ENCODE measurements at regions not wholly inside any gene's neighbourhood (a gene's known extent, or its start where the extent isn't known, plus 50 kb on each side); places are given as distances from the start of the nearest gene placed in this dataset.

DNA sequence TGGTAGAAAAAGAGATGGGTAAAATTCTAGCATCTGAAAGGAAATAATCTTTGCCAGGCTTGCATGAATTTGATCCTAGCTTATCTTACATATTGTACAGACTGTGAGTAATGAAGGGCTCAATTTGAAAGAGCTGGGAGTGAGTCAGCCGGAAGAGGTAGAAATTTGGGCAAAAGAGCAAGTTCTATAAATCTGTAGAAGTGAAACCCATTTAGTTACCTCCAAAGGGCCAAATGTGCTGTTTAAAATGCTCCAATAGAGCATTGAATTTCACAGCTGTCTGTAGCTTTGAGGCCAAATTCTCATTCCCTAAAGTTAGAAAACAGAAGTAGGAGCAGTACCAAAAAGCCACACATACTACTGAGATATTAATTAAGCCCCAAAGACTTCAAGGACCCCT, 466.1 kb downstream of the BTBD3 start:
- H3K4me3 ChIP-seq (ENCODE audit: low read depth in 1 of 3, low read length in 3 of 3), result no peak overlapping the region
- DNase-seq (ENCODE audit: low spot score), result no peak
- no peak overlapping the region for H3K9ac ChIP-seq (ENCODE audit: low read depth in 1 of 2, low read length in 2 of 2)
- no peaks in the 10 kb centered on the region for H3K9me3 ChIP-seq (ENCODE audit: control insufficient read depth in 4 of 4, low read length in 3 of 4)
- H3K36me3 ChIP-seq (ENCODE audit: control insufficient read depth in 4 of 4, insufficient read depth in 3 of 4, low read depth in 1 of 4, low read length in 3 of 4), result no peaks in the 10 kb centered on the region
- TF ChIP-seq YY1 (IDR thresholded peaks at IDR 0.05) (no peak), RXRA (IDR thresholded peaks at IDR 0.05) (no peak), SP1 (IDR thresholded peaks at IDR 0.05) (no peak), FOXA1 (IDR thresholded peaks at IDR 0.05) (no peak), NR2F2 (IDR thresholded peaks at IDR 0.05) (no peak), HNF4A (conservative IDR thresholded peaks at IDR 0.05) (no peak)
- TF ChIP-seq, protein P1, sequence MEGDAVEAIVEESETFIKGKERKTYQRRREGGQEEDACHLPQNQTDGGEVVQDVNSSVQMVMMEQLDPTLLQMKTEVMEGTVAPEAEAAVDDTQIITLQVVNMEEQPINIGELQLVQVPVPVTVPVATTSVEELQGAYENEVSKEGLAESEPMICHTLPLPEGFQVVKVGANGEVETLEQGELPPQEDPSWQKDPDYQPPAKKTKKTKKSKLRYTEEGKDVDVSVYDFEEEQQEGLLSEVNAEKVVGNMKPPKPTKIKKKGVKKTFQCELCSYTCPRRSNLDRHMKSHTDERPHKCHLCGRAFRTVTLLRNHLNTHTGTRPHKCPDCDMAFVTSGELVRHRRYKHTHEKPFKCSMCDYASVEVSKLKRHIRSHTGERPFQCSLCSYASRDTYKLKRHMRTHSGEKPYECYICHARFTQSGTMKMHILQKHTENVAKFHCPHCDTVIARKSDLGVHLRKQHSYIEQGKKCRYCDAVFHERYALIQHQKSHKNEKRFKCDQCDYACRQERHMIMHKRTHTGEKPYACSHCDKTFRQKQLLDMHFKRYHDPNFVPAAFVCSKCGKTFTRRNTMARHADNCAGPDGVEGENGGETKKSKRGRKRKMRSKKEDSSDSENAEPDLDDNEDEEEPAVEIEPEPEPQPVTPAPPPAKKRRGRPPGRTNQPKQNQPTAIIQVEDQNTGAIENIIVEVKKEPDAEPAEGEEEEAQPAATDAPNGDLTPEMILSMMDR (IDR thresholded peaks at IDR 0.05; ENCODE audit: low read depth, low read length, missing input control), result no peak
- TF ChIP-seq, protein P2, sequence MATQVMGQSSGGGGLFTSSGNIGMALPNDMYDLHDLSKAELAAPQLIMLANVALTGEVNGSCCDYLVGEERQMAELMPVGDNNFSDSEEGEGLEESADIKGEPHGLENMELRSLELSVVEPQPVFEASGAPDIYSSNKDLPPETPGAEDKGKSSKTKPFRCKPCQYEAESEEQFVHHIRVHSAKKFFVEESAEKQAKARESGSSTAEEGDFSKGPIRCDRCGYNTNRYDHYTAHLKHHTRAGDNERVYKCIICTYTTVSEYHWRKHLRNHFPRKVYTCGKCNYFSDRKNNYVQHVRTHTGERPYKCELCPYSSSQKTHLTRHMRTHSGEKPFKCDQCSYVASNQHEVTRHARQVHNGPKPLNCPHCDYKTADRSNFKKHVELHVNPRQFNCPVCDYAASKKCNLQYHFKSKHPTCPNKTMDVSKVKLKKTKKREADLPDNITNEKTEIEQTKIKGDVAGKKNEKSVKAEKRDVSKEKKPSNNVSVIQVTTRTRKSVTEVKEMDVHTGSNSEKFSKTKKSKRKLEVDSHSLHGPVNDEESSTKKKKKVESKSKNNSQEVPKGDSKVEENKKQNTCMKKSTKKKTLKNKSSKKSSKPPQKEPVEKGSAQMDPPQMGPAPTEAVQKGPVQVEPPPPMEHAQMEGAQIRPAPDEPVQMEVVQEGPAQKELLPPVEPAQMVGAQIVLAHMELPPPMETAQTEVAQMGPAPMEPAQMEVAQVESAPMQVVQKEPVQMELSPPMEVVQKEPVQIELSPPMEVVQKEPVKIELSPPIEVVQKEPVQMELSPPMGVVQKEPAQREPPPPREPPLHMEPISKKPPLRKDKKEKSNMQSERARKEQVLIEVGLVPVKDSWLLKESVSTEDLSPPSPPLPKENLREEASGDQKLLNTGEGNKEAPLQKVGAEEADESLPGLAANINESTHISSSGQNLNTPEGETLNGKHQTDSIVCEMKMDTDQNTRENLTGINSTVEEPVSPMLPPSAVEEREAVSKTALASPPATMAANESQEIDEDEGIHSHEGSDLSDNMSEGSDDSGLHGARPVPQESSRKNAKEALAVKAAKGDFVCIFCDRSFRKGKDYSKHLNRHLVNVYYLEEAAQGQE (IDR thresholded peaks at IDR 0.05), result no peak
- TF ChIP-seq, protein P3, sequence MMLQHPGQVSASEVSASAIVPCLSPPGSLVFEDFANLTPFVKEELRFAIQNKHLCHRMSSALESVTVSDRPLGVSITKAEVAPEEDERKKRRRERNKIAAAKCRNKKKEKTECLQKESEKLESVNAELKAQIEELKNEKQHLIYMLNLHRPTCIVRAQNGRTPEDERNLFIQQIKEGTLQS (IDR thresholded peaks at IDR 0.05), result no peak
- peaks cover 0 to 2% (median 0%) of the 10 kb centered on the region in 4 donors for H3K27me3 ChIP-seq (ENCODE audit: control insufficient read depth in 4 of 4, insufficient read depth in 4 of 4, low read length in 3 of 4)
- 70% methylated on average over 1 of the region's 1 CpG for WGBS
- no peak overlapping the region for H3K27ac ChIP-seq (ENCODE audit: low read depth in 1 of 2, low read length in 2 of 2)
- no peaks in the 10 kb centered on the region for H3K4me1 ChIP-seq (ENCODE audit: control insufficient read depth in 4 of 4, insufficient read depth in 4 of 4, low read length in 3 of 4)

DNA sequence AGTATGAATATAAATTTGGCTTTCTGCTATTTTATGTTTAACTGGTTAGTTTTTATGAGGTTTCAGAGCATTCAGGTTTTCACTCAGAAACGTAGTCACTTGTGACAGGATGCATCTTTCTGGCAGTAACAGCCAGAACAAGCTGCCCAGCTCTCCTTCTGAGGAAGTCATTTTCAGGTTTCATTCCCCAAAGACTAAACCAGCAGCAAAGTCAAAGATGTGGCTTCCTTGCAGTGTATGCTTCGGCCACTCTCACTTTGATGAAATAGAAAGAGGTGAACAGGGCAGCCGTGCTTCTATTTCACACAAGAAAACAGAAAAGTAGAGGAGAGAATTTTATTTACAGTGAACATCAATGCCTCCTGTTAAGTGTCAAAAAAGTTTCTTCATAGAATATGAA, 469.1 kb downstream of the BTBD3 start:
- Histone ChIP-seq H3K9ac (ENCODE audit: low read depth in 1 of 2, low read length in 2 of 2) (no peak overlapping the region), H3K36me3 (ENCODE audit: control insufficient read depth in 4 of 4, insufficient read depth in 3 of 4, low read depth in 1 of 4, low read length in 3 of 4) (no peaks in the 10 kb centered on the region), H3K9me3 (ENCODE audit: control insufficient read depth in 4 of 4, low read length in 3 of 4) (no peaks in the 10 kb centered on the region), H3K4me3 (ENCODE audit: low read depth in 1 of 3, low read length in 3 of 3) (no peak overlapping the region), H3K27ac (ENCODE audit: low read depth in 1 of 2, low read length in 2 of 2) (no peak overlapping the region), H3K4me1 (ENCODE audit: control insufficient read depth in 4 of 4, insufficient read depth in 4 of 4, low read length in 3 of 4) (no peaks in the 10 kb centered on the region), H3K27me3 (ENCODE audit: control insufficient read depth in 4 of 4, insufficient read depth in 4 of 4, low read length in 3 of 4) (peaks cover 0 to 2% (median 0%) of the 10 kb centered on the region in 4 donors)
- no peak for TF ChIP-seq TAF1 (conservative IDR thresholded peaks at IDR 0.05)
- TF ChIP-seq, protein P2 (IDR thresholded peaks at IDR 0.05), result no peak
- no peak for TF ChIP-seq HNF4A (conservative IDR thresholded peaks at IDR 0.05)
- WGBS, result 61% methylated on average over 3 of the region's 3 CpGs
- DNase-seq (ENCODE audit: low spot score), result no peak
